ENCODE measurements at regions not wholly inside any gene's neighbourhood (a gene's known extent, or its start where the extent isn't known, plus 50 kb on each side); places are given as distances from the start of the nearest gene placed in this dataset.
"Not testable (repeated sequence)": the region's sequence is repeated elsewhere in the genome, so short reads cannot be mapped to it uniquely, and the experiment has no call there.

- not testable (repeated sequence) for H3K4me3 ChIP-seq (ENCODE audit: low read depth in 1 of 2, low read length in 2 of 2); H3K9me3 ChIP-seq (ENCODE audit: control insufficient read depth in 1 of 2, low read length in 2 of 2); H3K27me3 ChIP-seq (ENCODE audit: control insufficient read depth in 1 of 2, insufficient read depth in 2 of 2, low read length in 2 of 2); H3K27ac ChIP-seq (ENCODE audit: low read depth, low read length); H3K36me3 ChIP-seq (ENCODE audit: control insufficient read depth in 1 of 2, insufficient read depth in 2 of 2, low read length in 2 of 2); H3K4me1 ChIP-seq (ENCODE audit: control insufficient read depth in 1 of 2, insufficient read depth in 2 of 2, low read length in 2 of 2); H3K9ac ChIP-seq (ENCODE audit: low read depth in 1 of 2, low read length in 2 of 2)
These were observed 251.3 kb downstream of the PTGER3 start for GRCh38 chr1:70796298-70796697.

GRCh38 chr1:70802625-70803024, 245.0 kb downstream of the PTGER3 start:
- not testable (repeated sequence) for H3K36me3 ChIP-seq (ENCODE audit: control insufficient read depth in 1 of 2, insufficient read depth in 2 of 2, low read length in 2 of 2); H3K4me1 ChIP-seq (ENCODE audit: control insufficient read depth in 1 of 2, insufficient read depth in 2 of 2, low read length in 2 of 2); H3K9ac ChIP-seq (ENCODE audit: low read depth in 1 of 2, low read length in 2 of 2); H3K4me3 ChIP-seq (ENCODE audit: low read depth in 1 of 2, low read length in 2 of 2); H3K27me3 ChIP-seq (ENCODE audit: control insufficient read depth in 1 of 2, insufficient read depth in 2 of 2, low read length in 2 of 2); H3K9me3 ChIP-seq (ENCODE audit: control insufficient read depth in 1 of 2, low read length in 2 of 2); H3K27ac ChIP-seq (ENCODE audit: low read depth, low read length)

- H3K27me3 ChIP-seq (ENCODE audit: control insufficient read depth in 1 of 2, insufficient read depth in 2 of 2, low read length in 2 of 2) = no peaks in the 10 kb centered on the region
- no peaks in the 10 kb centered on the region for H3K9me3 ChIP-seq (ENCODE audit: control insufficient read depth in 1 of 2, low read length in 2 of 2)
These were observed 242.0 kb downstream of the PTGER3 start for GRCh38 chr1:70805641-70806040.

GRCh38 chr1:70807088-70807664, 240.4 kb downstream of the PTGER3 start:
- Histone ChIP-seq H3K4me1 (ENCODE audit: control insufficient read depth in 1 of 2, insufficient read depth in 2 of 2, low read length in 2 of 2) (no peaks in the 10 kb centered on the region), H3K9ac (ENCODE audit: low read depth in 1 of 2, low read length in 2 of 2) (no peak overlapping the region), H3K4me3 (ENCODE audit: low read depth in 1 of 2, low read length in 2 of 2) (no peak overlapping the region), H3K27me3 (ENCODE audit: control insufficient read depth in 1 of 2, insufficient read depth in 2 of 2, low read length in 2 of 2) (no peaks in the 10 kb centered on the region), H3K36me3 (ENCODE audit: control insufficient read depth in 1 of 2, insufficient read depth in 2 of 2, low read length in 2 of 2) (no peaks in the 10 kb centered on the region), H3K27ac (ENCODE audit: low read depth, low read length) (no peak overlapping the region), H3K9me3 (ENCODE audit: control insufficient read depth in 1 of 2, low read length in 2 of 2) (no peaks in the 10 kb centered on the region)

More at GRCh38 chr1:70805641-70806040, 242.0 kb downstream of the PTGER3 start:
- no peak overlapping the region for H3K4me3 ChIP-seq (ENCODE audit: low read depth in 1 of 2, low read length in 2 of 2)
- no peak overlapping the region for H3K9ac ChIP-seq (ENCODE audit: low read depth in 1 of 2, low read length in 2 of 2)
- no peaks in the 10 kb centered on the region for H3K36me3 ChIP-seq (ENCODE audit: control insufficient read depth in 1 of 2, insufficient read depth in 2 of 2, low read length in 2 of 2)
- H3K4me1 ChIP-seq (ENCODE audit: control insufficient read depth in 1 of 2, insufficient read depth in 2 of 2, low read length in 2 of 2) = no peaks in the 10 kb centered on the region
- no peak overlapping the region for H3K27ac ChIP-seq (ENCODE audit: low read depth, low read length)

- H3K4me1 ChIP-seq (ENCODE audit: control insufficient read depth in 1 of 2, insufficient read depth in 2 of 2, low read length in 2 of 2) = no peaks in the 10 kb centered on the region
- H3K27me3 ChIP-seq (ENCODE audit: control insufficient read depth in 1 of 2, insufficient read depth in 2 of 2, low read length in 2 of 2) = no peaks in the 10 kb centered on the region
- H3K36me3 ChIP-seq (ENCODE audit: control insufficient read depth in 1 of 2, insufficient read depth in 2 of 2, low read length in 2 of 2) = no peaks in the 10 kb centered on the region
- no peak overlapping the region for H3K4me3 ChIP-seq (ENCODE audit: low read depth in 1 of 2, low read length in 2 of 2)
- no peaks in the 10 kb centered on the region for H3K9me3 ChIP-seq (ENCODE audit: control insufficient read depth in 1 of 2, low read length in 2 of 2)
- no peak overlapping the region for H3K9ac ChIP-seq (ENCODE audit: low read depth in 1 of 2, low read length in 2 of 2)
- no peak overlapping the region for H3K27ac ChIP-seq (ENCODE audit: low read depth, low read length)
These were observed 238.5 kb downstream of the PTGER3 start for GRCh38 chr1:70809069-70809468.

- H3K36me3 ChIP-seq (ENCODE audit: control insufficient read depth in 1 of 2, insufficient read depth in 2 of 2, low read length in 2 of 2) = no peaks in the 10 kb centered on the region
- H3K4me3 ChIP-seq (ENCODE audit: low read depth in 1 of 2, low read length in 2 of 2) = no peak overlapping the region
- no peaks in the 10 kb centered on the region for H3K4me1 ChIP-seq (ENCODE audit: control insufficient read depth in 1 of 2, insufficient read depth in 2 of 2, low read length in 2 of 2)
- H3K27ac ChIP-seq (ENCODE audit: low read depth, low read length) = no peak overlapping the region
- no peaks in the 10 kb centered on the region for H3K27me3 ChIP-seq (ENCODE audit: control insufficient read depth in 1 of 2, insufficient read depth in 2 of 2, low read length in 2 of 2)
- no peaks in the 10 kb centered on the region for H3K9me3 ChIP-seq (ENCODE audit: control insufficient read depth in 1 of 2, low read length in 2 of 2)
- no peak overlapping the region for H3K9ac ChIP-seq (ENCODE audit: low read depth in 1 of 2, low read length in 2 of 2)
These were observed 235.8 kb downstream of the PTGER3 start for GRCh38 chr1:70811815-70812214.

- Histone ChIP-seq H3K36me3 (ENCODE audit: control insufficient read depth in 1 of 2, insufficient read depth in 2 of 2, low read length in 2 of 2) (no peaks in the 10 kb centered on the region), H3K9me3 (ENCODE audit: control insufficient read depth in 1 of 2, low read length in 2 of 2) (no peaks in the 10 kb centered on the region), H3K9ac (ENCODE audit: low read depth in 1 of 2, low read length in 2 of 2) (no peak overlapping the region), H3K4me1 (ENCODE audit: control insufficient read depth in 1 of 2, insufficient read depth in 2 of 2, low read length in 2 of 2) (no peaks in the 10 kb centered on the region), H3K27ac (ENCODE audit: low read depth, low read length) (no peak overlapping the region), H3K4me3 (ENCODE audit: low read depth in 1 of 2, low read length in 2 of 2) (no peak overlapping the region), H3K27me3 (ENCODE audit: control insufficient read depth in 1 of 2, insufficient read depth in 2 of 2, low read length in 2 of 2) (no peaks in the 10 kb centered on the region)
These were observed 235.0 kb downstream of the PTGER3 start for GRCh38 chr1:70812442-70813109.

- Histone ChIP-seq H3K27me3 (ENCODE audit: control insufficient read depth in 1 of 2, insufficient read depth in 2 of 2, low read length in 2 of 2) (no peaks in the 10 kb centered on the region), H3K9ac (ENCODE audit: low read depth in 1 of 2, low read length in 2 of 2) (no peak overlapping the region), H3K9me3 (ENCODE audit: control insufficient read depth in 1 of 2, low read length in 2 of 2) (no peaks in the 10 kb centered on the region), H3K4me1 (ENCODE audit: control insufficient read depth in 1 of 2, insufficient read depth in 2 of 2, low read length in 2 of 2) (no peaks in the 10 kb centered on the region), H3K36me3 (ENCODE audit: control insufficient read depth in 1 of 2, insufficient read depth in 2 of 2, low read length in 2 of 2) (no peaks in the 10 kb centered on the region), H3K27ac (ENCODE audit: low read depth, low read length) (no peak overlapping the region), H3K4me3 (ENCODE audit: low read depth in 1 of 2, low read length in 2 of 2) (no peak overlapping the region)
These were observed 229.2 kb downstream of the PTGER3 start for GRCh38 chr1:70818401-70818800.

- H3K9me3 ChIP-seq (ENCODE audit: control insufficient read depth in 1 of 2, low read length in 2 of 2) = no peaks in the 10 kb centered on the region
- no peak overlapping the region for H3K27ac ChIP-seq (ENCODE audit: low read depth, low read length)
- no peaks in the 10 kb centered on the region for H3K36me3 ChIP-seq (ENCODE audit: control insufficient read depth in 1 of 2, insufficient read depth in 2 of 2, low read length in 2 of 2)
- H3K4me1 ChIP-seq (ENCODE audit: control insufficient read depth in 1 of 2, insufficient read depth in 2 of 2, low read length in 2 of 2) = no peaks in the 10 kb centered on the region
- H3K9ac ChIP-seq (ENCODE audit: low read depth in 1 of 2, low read length in 2 of 2) = no peak overlapping the region
- H3K4me3 ChIP-seq (ENCODE audit: low read depth in 1 of 2, low read length in 2 of 2) = no peak overlapping the region
- H3K27me3 ChIP-seq (ENCODE audit: control insufficient read depth in 1 of 2, insufficient read depth in 2 of 2, low read length in 2 of 2) = no peaks in the 10 kb centered on the region
These were observed 228.4 kb downstream of the PTGER3 start for GRCh38 chr1:70819231-70819630.

- no peaks in the 10 kb centered on the region for H3K9me3 ChIP-seq (ENCODE audit: control insufficient read depth in 1 of 2, low read length in 2 of 2)
- no peaks in the 10 kb centered on the region for H3K4me1 ChIP-seq (ENCODE audit: control insufficient read depth in 1 of 2, insufficient read depth in 2 of 2, low read length in 2 of 2)
- no peak overlapping the region for H3K4me3 ChIP-seq (ENCODE audit: low read depth in 1 of 2, low read length in 2 of 2)
- H3K27me3 ChIP-seq (ENCODE audit: control insufficient read depth in 1 of 2, insufficient read depth in 2 of 2, low read length in 2 of 2) = no peaks in the 10 kb centered on the region
- H3K36me3 ChIP-seq (ENCODE audit: control insufficient read depth in 1 of 2, insufficient read depth in 2 of 2, low read length in 2 of 2) = no peaks in the 10 kb centered on the region
- no peak overlapping the region for H3K9ac ChIP-seq (ENCODE audit: low read depth in 1 of 2, low read length in 2 of 2)
- H3K27ac ChIP-seq (ENCODE audit: low read depth, low read length) = no peak overlapping the region
These were observed 227.8 kb downstream of the PTGER3 start for GRCh38 chr1:70819785-70820184.
